GM21825 (cell line): ENCODE measurements at regions not wholly inside any gene's neighbourhood (a gene's known extent, or its start where the extent isn't known, plus 50 kb on each side); places are given as distances from the start of the nearest gene placed in this dataset.
"Not testable (repeated sequence)": the region's sequence is repeated elsewhere in the genome, so short reads cannot be mapped to it uniquely, and the experiment has no call there.

ENCODE experiments used
- ATAC-seq: cut with Tn5 transposase; IDR thresholded peaks from one replicate; pipeline ENCODE4 v1.9.1; 2021; ENCODE audit warnings: mild to moderate bottlenecking, moderate library complexity; ENCODE audit not compliant: unreplicated experiment

DNA sequence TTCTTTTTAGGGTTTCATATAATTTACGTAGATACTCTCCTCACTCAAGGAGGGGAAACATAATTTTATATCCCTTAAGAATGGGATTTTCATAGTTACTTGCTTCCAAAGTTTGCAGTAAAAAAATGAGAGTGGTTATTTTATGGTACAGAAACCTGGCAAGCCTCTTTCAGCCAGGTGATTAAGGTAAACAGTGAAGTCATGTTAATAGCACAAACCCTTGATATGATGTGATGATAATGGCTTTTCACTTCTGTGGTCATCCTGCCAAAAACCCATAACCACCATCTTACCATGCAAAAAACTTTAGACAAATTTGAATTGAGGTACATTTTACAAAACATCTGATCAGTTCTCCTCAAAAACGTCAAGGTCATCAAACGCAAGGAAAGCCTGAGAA, 517.8 kb downstream of the SLITRK5 start:
- no peak for ATAC-seq

DNA sequence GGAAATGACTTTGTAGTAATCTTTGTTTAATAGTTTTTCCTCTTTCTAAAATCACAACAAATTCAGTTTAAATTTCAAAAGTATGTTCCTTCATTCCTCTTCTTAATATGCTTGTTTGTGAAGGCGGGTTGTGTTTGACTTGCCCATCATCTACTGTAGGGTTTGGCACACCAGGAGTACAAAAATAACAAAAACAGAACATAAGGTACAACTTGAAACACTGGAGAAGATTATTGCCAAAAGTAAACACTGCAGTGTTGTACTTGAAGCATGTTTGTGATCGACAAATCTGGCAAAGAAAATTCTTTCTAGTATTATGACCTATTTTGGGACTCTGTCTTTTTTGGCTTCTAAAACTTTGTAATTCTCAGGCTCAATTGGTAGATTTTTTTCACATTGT, 518.6 kb downstream of the SLITRK5 start:
- ATAC-seq = no peak

DNA sequence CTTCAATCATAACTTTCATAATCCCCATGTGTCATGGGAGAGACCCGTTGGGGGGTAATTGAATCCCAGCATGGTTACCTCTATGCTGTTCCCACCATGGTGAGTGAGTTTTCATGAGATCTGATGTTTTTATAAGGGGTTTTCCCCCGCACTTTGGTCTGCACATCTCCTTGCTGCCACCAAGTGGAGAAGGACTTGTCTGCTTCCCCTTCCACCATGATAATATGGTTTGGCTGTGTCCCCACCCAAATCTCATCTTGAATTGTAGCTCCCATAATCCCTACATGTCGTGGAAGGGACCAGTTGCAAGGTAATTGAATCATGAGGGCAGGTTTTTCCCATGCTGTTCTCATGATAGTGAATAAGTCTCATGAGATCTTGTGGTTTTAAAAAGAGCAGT, 524.9 kb downstream of the SLITRK5 start:
- no peak for ATAC-seq

DNA sequence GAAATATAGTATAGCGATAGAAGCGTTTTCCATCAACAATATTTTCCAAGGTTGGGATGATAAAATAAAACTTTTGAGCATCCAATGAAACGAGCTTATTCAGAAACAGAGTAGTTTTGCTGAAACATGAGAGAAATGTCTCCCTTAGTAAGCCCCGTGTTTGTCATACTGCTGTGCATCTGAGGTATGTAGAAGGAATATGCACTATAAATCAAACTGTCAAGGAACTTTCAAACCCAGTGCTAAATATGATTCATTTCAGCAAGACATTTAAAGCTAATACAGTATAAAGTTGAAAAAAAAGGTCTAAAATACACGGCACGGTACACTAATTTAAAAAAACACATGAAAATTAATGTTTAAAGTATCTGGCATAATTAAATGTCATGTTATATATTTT, 546.2 kb downstream of the SLITRK5 start:
- ATAC-seq = no peak

DNA sequence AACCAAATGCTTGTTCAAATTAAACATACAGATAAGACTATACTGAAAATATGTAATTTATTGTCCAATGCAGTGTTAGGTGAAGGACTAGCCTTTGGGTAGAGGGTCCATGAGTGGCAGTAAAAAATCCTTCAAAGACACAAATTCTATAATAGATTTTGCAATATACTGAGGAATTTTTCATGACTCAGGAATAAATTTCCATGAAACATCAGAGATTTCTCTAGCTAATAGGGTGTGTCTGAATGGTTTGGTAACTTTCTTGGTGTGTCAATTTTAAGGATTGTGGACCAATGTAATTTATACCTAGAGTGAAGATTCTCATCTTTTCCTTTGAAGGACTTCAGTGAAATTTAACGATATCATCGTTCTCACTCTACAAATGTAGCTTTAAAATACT, 546.7 kb downstream of the SLITRK5 start:
- no peak for ATAC-seq

DNA sequence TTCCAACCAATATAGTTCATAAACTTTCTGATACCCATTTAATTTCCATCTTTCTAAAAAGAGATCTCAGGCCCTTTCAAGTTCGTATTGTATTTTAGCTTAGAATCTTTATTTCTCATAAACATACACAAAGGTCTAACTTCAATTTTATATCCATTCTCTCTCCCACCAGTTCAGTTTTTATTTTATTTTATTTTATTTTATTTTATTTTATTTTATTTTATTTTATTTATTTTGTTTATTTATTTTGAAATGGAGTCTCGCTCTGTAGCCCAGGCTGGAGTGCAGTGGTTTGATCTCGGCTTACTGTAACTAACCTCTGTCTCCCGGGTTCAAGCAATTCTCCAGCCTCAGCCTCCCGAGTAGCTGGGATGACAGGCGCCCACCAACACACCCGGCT, 552.8 kb downstream of the SLITRK5 start:
- ATAC-seq = no peak

DNA sequence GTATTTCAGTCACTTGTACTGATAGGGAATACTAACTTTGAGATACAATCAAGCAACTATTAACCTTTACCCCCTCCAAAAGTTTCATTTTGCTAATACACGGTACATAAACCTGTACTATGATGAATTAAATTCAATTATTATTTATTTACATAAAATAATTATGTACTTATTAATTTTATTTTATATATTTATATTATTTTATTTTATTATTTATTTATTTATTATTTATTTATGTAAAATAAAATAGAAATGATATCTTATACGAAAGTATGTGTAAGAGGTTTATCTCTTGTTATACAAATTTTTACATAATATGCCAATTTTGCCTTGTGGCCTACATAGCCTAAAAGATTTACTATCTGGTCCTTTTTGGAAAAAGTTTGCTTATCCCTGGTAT, 564.3 kb downstream of the SLITRK5 start:
- ATAC-seq = no peak

DNA sequence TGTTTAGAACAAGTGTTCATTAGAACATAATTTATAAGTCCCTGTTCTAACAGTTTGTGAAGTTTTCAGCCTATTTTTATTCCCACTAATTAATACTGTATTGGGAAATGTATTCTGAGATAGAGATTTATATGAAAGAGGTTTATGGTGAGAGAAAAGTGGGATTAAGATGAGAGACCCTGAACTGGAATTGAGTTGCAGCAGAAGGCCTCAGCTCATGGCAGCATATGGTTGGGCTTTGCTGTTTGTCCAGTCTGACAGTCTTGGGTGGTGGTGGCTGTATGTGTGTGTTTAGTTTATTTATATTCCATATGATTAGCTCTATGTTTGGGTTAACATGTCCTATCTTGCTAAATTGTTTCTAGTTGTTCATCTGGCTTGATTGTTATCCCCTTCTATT, 575.1 kb downstream of the SLITRK5 start:
- ATAC-seq = no peak

DNA sequence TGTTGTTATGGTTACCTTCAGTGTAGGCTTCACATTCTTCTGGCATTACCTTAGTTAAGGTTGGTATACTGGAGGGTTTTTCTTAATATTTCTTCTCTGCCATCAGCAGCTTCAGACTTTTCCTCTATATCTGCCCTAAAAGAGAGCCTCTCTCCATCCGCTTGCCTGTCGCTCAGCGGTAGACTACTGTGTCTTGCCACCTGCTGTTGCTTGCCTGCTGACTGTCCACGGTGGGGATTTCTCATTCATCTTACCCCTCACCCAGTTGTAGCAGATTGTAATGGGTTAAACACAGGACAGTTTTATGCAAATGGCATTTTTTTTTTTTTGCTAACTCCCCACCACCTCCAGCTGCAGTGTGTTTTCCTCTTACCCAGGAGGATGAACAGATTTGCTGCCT, 577.2 kb downstream of the SLITRK5 start:
- ATAC-seq = no peak

DNA sequence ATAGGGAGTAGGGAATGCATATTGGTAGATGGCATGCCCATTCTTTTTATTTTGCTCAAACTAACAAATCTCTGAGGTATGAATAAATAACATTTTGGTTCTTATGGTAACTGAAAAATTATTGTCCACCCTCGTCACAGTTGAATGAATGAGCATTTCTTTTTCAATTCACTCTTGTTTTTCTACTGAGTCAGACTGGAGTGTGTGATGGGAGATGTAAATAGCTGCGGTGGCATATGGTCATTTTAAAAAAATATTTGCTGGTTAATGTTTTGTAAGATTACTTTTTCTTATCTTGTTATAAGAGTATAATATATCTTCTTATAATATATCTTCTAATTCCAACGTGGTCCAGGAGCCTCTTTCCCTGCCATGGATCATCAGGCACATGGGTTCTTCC, 586.5 kb downstream of the SLITRK5 start:
- ATAC-seq = no peak

DNA sequence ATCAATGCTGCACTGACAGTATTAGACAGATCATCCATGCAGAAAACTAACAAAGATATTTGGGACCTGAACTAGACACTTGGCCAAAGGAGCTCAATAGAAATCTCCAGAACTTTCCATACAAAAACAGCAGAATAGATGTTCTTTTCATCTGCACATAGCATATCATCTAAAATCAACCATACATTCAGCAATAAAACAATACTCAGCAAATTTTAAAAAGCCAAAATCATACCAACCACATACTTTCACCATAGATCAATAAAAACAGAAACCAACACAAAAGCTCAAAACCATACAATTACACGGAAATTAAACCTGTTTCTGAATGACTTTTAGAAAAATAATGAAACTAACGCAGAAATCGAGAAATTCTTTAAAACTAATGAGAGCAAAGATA, 592.6 kb downstream of the SLITRK5 start:
- ATAC-seq = no peak

DNA sequence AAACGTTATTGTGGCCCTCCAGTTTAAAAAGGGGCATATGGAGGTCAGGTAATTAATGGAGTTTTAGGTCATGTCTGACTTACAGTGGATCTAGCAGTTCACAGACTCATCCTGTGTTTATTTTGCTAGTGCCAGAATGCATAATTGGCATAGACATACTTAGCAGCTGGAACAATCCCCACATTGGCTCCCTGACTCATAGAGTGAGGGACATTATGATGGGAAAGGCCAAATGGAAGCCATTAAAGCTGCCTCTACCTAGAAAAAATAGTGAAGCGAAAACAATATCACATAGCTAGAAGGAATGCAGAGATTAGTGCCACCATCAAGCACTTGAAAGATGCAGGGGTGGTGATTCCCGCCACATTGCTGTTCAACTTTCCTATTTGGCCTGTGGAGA, 610.7 kb downstream of the SLITRK5 start:
- no peak for ATAC-seq

DNA sequence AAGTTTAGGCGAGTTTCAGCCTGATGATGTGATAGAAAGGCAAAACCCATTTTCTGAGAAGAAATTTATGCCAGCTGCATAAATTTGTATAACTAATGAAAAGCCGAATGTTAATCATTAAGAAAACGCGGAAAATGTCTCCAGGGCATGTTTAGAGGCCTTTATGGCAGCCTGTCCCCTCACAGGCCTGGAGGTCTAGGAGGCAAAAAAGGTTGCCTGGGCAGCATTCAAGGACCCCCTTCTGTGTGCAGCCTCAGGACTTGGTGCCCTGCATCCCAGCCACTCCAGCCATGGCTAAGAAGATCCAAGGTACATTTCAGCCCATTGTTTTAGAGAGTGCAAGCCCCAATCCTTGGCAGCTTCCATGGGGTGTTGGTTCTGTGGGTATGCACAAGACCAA, 614.2 kb downstream of the SLITRK5 start:
- no peak for ATAC-seq

DNA sequence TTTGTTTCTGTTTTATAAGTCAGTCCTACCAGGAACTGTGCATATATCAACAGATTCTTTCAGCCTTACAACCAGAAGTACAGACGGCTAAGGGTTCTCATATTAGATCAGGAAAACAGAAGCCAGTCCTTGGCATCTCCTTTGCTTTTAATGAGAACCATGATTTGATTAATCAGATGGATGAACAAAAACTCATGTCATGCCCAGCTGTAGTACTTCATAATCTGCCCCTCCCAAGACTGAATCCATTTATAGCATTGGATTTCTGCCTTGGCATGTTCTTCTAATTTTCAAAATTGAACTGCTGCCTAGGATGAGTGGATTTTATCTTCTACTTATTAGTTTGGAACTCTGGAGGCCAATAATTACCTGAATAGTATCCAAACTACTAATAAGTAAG, 617.2 kb downstream of the SLITRK5 start:
- no peak for ATAC-seq

DNA sequence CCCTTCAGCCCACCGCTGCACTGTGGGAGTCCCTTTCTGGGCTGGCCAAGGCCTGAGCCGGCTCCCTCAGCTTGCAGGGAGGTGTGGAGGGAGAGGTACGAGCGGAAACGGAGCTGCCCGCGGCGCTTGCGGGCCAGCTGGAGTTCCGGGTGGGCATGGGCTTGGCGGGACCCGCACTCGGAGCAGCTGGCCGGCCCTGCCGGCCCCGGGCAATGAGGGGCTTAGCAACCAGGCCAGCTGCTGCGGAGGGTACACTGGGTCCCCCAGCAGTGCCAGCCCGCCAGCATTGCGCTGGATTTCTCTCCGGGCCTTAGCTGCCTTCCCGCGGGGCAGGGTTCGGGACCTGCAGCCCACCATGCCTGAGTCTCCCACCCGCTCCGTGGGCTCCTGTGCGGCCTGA, 620.6 kb downstream of the SLITRK5 start:
- ATAC-seq = not testable (repeated sequence)

DNA sequence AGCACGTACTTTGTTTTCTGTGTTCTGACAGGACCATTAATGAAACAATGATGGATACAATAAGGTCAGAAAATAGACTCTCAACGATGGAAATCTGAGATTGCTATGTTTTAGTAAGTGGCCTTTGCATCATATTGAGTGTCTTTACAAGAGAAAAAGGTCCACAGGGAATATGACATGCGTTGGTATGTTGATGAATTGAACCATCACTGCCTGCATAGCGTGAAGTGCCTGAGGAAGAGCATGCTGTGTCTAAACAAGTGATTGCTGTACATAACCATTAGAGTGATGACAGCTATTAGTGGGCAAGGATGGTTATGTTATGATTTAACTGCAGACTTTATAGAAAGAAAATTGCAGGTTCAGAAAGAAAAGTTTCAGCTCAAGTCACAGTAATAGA, 623.2 kb downstream of the SLITRK5 start:
- no peak for ATAC-seq

DNA sequence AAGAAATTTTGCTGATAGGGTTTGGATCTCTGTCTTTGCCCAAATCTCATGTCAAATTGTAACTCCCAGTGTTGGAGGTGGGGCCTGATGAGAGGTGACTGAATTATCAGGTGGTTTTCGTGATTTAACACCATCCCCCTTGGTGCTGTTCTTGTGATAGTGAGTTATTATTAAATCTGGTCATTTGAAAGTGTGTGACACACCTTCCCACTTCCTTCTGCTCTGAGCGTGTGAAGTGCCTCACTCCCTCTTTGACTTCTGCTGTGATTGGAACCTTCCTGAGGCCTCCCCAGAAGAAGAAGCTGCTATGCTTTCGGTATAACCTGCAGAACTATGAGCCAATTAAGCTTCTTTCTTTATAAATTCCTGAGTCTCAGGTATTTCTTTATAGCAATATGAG, 632.0 kb downstream of the SLITRK5 start:
- no peak for ATAC-seq

DNA sequence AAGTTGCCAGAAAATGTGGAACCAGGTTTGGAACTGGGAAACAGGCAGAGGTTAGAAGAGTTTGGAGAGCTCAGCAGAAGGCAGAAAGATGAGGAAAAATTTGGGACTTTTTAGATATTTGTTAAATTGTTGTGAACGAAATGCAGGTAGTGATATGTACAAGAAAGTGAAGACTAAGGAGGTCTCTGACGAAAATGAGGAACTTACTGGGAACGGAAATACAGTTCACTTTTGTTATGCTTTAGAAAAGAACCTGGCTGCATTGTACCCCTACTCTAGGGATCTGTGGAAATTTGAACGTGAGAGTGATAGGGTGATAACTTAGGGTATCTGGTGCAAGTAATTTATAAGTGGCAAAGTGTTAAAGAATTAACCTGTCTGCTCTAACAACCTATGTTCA, 632.4 kb downstream of the SLITRK5 start:
- ATAC-seq = no peak

DNA sequence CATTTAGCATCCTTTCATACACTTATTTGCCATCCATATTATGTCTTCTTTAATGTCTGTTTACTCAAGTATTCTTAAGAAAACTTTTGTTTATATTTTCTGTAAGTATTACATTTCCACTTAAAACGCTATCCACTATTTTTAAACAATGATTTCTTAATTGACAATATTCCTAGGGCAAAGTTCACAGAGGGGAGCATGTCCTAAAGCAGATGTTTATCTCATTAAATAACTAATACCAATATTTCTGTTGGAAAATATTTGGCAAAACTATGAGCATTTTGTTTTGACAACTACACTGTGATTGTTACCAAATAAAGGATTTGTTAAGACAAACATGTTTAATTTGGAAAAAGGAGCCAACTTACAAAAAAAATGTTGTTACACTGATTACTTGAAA, 643.3 kb downstream of the SLITRK5 start:
- ATAC-seq = no peak

DNA sequence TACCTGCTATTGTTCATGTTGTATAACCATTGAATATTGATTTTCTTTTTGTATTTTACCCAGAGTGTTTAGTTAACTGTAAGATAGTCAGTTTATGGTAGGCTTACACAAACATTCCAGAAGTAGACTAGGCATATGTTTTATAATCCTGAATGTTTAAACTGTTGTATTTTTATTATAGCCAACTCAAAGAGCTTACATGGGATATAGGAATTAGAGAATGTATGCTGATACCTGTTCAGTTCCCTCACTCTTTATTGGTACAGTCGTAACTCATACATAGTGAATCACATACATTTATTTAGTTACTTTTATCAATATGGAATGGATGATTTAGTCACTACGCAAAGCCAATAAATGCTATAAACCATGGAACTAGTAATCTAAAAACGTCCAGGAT, 657.9 kb downstream of the SLITRK5 start:
- ATAC-seq = no peak

DNA sequence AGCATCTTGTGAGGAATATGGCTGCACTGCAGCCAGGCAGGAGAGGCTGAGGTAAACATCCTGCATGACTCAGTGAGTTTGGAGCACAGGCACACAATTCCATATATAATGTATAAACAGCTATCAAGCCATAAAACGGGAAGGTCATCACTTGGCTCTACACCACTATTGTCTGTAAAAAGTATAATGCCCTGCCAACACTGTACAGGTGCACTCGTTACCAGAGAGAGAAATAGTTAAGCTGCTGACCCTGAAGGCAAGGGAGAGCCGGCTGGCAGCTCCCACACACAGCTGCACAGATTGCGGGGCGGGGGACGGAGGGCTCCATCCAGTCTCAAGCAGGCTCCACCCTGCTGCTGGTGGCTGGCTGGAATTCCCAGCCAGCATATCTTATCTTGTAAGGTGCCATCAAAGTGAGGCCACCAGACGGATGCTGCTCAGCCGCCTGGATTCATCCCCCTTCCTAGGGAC, 668.1 kb downstream of the SLITRK5 start:
- no peak for ATAC-seq

DNA sequence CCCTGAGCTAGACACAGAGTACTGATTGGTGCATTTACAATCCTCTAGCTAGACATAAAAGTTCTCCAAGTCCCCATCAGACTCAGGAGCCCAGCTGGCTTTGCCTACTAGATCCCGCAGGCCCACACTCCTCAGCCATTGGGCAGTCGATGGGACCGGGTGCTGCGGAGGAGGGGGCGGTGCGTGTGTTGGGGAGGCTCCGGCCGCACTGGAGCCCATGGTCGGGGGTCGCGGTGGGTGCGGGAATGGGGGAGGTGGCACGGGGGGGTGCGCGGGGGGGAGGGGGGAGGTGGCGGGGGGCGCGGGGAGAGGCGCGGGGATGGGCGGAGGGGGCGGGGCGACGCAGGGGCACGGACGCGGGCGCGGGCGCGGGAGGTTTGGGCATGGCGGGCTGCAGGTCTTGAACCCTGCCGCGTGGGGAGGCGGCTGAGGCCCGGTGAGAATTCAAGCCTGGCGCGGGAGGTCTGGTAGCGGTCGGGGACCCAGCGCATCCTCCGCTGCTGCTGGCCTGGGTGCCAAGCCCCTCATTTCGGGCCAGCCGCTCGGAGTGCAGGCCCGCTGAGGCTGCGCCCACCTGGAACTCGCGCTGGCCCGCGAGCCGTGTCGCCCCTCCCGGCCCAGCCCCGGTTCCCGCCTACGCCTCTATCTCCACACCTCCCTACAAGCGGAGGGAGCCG, 674.1 kb downstream of the SLITRK5 start:
- ATAC-seq = no peak

DNA sequence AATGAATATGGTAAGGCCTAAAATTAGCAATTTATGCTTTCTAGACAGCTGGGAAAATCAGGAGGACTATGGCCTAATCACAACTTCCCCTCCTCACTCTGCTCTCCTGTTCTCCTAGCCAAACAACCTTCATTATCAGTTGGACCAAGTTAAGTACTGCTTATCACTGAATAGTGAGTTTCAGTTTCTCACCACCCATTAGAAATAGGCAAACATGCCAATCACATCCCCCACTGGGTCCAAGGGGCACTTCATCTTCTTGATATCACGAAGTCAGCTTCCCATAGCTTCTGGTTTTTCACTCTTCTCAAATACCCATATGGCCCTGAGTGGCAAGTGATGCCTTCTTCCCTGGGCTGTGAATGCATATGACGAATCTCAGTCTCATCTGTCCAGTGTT, 689.6 kb downstream of the SLITRK5 start:
- no peak for ATAC-seq
